ENCODE measurements at regions not wholly inside any gene's neighbourhood (a gene's known extent, or its start where the extent isn't known, plus 50 kb on each side); places are given as distances from the start of the nearest gene placed in this dataset.

- no peak for DNase-seq
Measured at GRCh38 chr10:128431083-128431482, 304.9 kb upstream of the MKI67 start.

GRCh38 chr10:128431506-128431905 is 305.3 kb upstream of the MKI67 start:
- no peak for DNase-seq

GRCh38 chr10:128432011-128432410 is 305.8 kb upstream of the MKI67 start:
- no peak for DNase-seq

- no peak for DNase-seq
Measured at GRCh38 chr10:128432423-128432822, 306.2 kb upstream of the MKI67 start.

GRCh38 chr10:128435811-128436210 is 309.6 kb upstream of the MKI67 start:
- DNase-seq: no peak

GRCh38 chr10:128437786-128438345 is 311.6 kb upstream of the MKI67 start:
- DNase-seq: no peak

GRCh38 chr10:128438417-128439063 is 312.3 kb upstream of the MKI67 start:
- DNase-seq: no peak

- DNase-seq: no peak
Measured at GRCh38 chr10:128440513-128441160, 314.4 kb upstream of the MKI67 start.

GRCh38 chr10:128443925-128444518 is 317.8 kb upstream of the MKI67 start:
- no peak for DNase-seq

- no peak for DNase-seq
Measured at GRCh38 chr10:128448796-128449195, 322.6 kb upstream of the MKI67 start.

GRCh38 chr10:128451879-128452278 is 325.7 kb upstream of the MKI67 start:
- no peak for DNase-seq

GRCh38 chr10:128456271-128456670 is 330.0 kb upstream of the MKI67 start:
- no peak for DNase-seq

GRCh38 chr10:128457136-128457535 is 330.9 kb upstream of the MKI67 start:
- DNase-seq: no peak

GRCh38 chr10:128461991-128462390 is 335.8 kb upstream of the MKI67 start:
- no peak for DNase-seq

GRCh38 chr10:128462844-128463243 is 336.6 kb upstream of the MKI67 start:
- DNase-seq: no peak

GRCh38 chr10:128463991-128464760 is 338.0 kb upstream of the MKI67 start:
- no peak for DNase-seq

- DNase-seq: no peak
Measured at GRCh38 chr10:128465697-128466096, 339.5 kb upstream of the MKI67 start.

GRCh38 chr10:128466831-128467371 is 340.7 kb upstream of the MKI67 start:
- DNase-seq: no peak

GRCh38 chr10:128468462-128468861 is 342.2 kb upstream of the MKI67 start:
- DNase-seq: no peak

GRCh38 chr10:128469515-128469914 is 343.3 kb upstream of the MKI67 start:
- no peak for DNase-seq

GRCh38 chr10:128470321-128470965 is 344.2 kb upstream of the MKI67 start:
- no peak for DNase-seq

GRCh38 chr10:128471151-128471550 is 344.9 kb upstream of the MKI67 start:
- DNase-seq: no peak

- no peak for DNase-seq
Measured at GRCh38 chr10:128472196-128472595, 346.0 kb upstream of the MKI67 start.
